IMR-90 (cell line): ENCODE measurements at regions not wholly inside any gene's neighbourhood (a gene's known extent, or its start where the extent isn't known, plus 50 kb on each side); places are given as distances from the start of the nearest gene placed in this dataset.

ENCODE experiments used
- ATAC-seq: fragments of 200-7000 bp; cut with Tn5 transposase; 2 replicates; pipeline ENCODE4 v1.9.1; 2020; ENCODE audit warnings: low read depth, mild to moderate bottlenecking, moderate library complexity
- BruUV-seq: library from RNA; stranded (reverse); fragments of 400-500 nt; replicated peaks from 2 replicates; lab custom pipeline; 2021; lab: Mats Ljungman, UMichigan
- CTCF ChIA-PET: fragments of 300-600 bp; formaldehyde crosslinking; extraction: SDS; loops from one replicate; lab custom pipeline; 2021; ENCODE audit warnings: antibody characterized with exemption; lab: Yijun Ruan, JAX
- POLR2A ChIA-PET: fragments of 300-600 bp; sonication (Branson Sonifier 250); formaldehyde crosslinking; loops from one replicate; lab custom pipeline; 2022; ENCODE audit warnings: antibody characterized with exemption; ENCODE audit not compliant: unreplicated experiment; lab: Charles Lee
- DNase-seq: peaks from one replicate; pipeline ENCODE4 v3.0.0; 2013
- H2AFZ ChIP-seq: replicated peaks from 2 replicates; pipeline ENCODE3; 2013; ENCODE audit warnings: low read length, mild to moderate bottlenecking; ENCODE audit not compliant: poor library complexity
- H2AK5ac ChIP-seq: 2 replicates; pipeline ENCODE4 v1.6.1; 2013; ENCODE audit warnings: low read depth, low read length, inconsistent platforms
- H2AK9ac ChIP-seq: replicated peaks from 2 replicates; pipeline ENCODE3; 2013; ENCODE audit warnings: mild to moderate bottlenecking, low read depth, low read length, moderate library complexity; ENCODE audit not compliant: poor library complexity
- H2BK120ac ChIP-seq: 2 replicates; pipeline ENCODE4 v1.6.1; 2013; ENCODE audit warnings: low read depth, low read length, inconsistent platforms
- H2BK15ac ChIP-seq: 3 replicates; pipeline ENCODE4 v1.6.1; 2013; ENCODE audit warnings: low read depth, low read length, inconsistent platforms
- H2BK20ac ChIP-seq: 2 replicates; pipeline ENCODE4 v1.6.1; 2013; ENCODE audit warnings: low read depth, mild to moderate bottlenecking, inconsistent platforms, low read length, moderate library complexity
- H2BK5ac ChIP-seq: 2 replicates; pipeline ENCODE4 v1.6.1; 2013; ENCODE audit warnings: mild to moderate bottlenecking, low read depth, low read length, inconsistent platforms; ENCODE audit not compliant: poor library complexity, severe bottlenecking
- H3K14ac ChIP-seq: replicated peaks from 2 replicates; pipeline ENCODE4 v1.6.1; 2013; ENCODE audit warnings: low read depth, low read length, inconsistent platforms
- H3K18ac ChIP-seq: 2 replicates; pipeline ENCODE4 v1.6.1; 2013; ENCODE audit warnings: low read depth, low read length, control low read depth
- H3K23ac ChIP-seq: 2 replicates; pipeline ENCODE4 v1.6.1; 2013; ENCODE audit warnings: low read depth, low read length, inconsistent platforms
- H3K27ac ChIP-seq: 2 replicates; pipeline ENCODE4 v1.5.1; 2013; ENCODE audit warnings: mild to moderate bottlenecking, control low read depth, low read length; ENCODE audit not compliant: insufficient read depth
- H3K27me3 ChIP-seq: 2 replicates; pipeline ENCODE4 v1.6.1; 2013; ENCODE audit warnings: low read length; ENCODE audit not compliant: control insufficient read depth, insufficient read depth
- H3K36me3 ChIP-seq: 2 replicates; pipeline ENCODE4 v1.6.1; 2013; ENCODE audit warnings: low read length, mixed read lengths; ENCODE audit not compliant: control insufficient read depth, insufficient read depth
- H3K4ac ChIP-seq: 2 replicates; pipeline ENCODE4 v1.6.1; 2013; ENCODE audit warnings: low read depth, low read length, inconsistent platforms
- H3K4me1 ChIP-seq: 2 replicates; pipeline ENCODE4 v1.6.1; 2013; ENCODE audit warnings: low read length, mixed read lengths; ENCODE audit not compliant: control insufficient read depth, insufficient read depth
- H3K4me2 ChIP-seq: 2 replicates; pipeline ENCODE4 v1.6.1; 2013; ENCODE audit warnings: low read depth, mild to moderate bottlenecking, control low read depth, low read length, moderate library complexity
- H3K4me3 ChIP-seq: 2 replicates; pipeline ENCODE4 v1.5.1; 2013; ENCODE audit warnings: low read depth, mild to moderate bottlenecking, control low read depth, low read length, moderate library complexity; ENCODE audit not compliant: insufficient read depth
- H3K56ac ChIP-seq: 2 replicates; pipeline ENCODE4 v1.6.1; 2013; ENCODE audit warnings: low read length, inconsistent platforms; ENCODE audit not compliant: insufficient read depth; ENCODE audit errors: extremely low read depth
- H3K79me1 ChIP-seq, 2 experiments: 2 replicates each; pipeline ENCODE4 v1.6.1; 2013; ENCODE audit warnings: low read length in 2 of 2, inconsistent platforms in 1 of 2, low read depth in 1 of 2
- H3K9ac ChIP-seq: 2 replicates; pipeline ENCODE4 v1.6.1; 2013; ENCODE audit warnings: low read depth, low read length, control low read depth
- H3K9me1 ChIP-seq: 2 replicates; pipeline ENCODE4 v1.6.1; 2013; ENCODE audit warnings: low read length, inconsistent platforms; ENCODE audit not compliant: insufficient read depth
- H3K9me3 ChIP-seq: 2 replicates; pipeline ENCODE4 v1.6.1; 2013; ENCODE audit warnings: low read length; ENCODE audit not compliant: control insufficient read depth, insufficient read depth
- H4K20me1 ChIP-seq: 2 replicates; pipeline ENCODE4 v1.6.1; 2013; ENCODE audit warnings: low read length, inconsistent platforms; ENCODE audit not compliant: insufficient read depth
- H4K5ac ChIP-seq: 2 replicates; pipeline ENCODE4 v1.6.1; 2013; ENCODE audit warnings: mild to moderate bottlenecking, low read depth, low read length, control low read depth
- H4K8ac ChIP-seq, 2 experiments: 2 replicates each; pipeline ENCODE4 v1.6.1; 2013; ENCODE audit warnings: low read depth in 2 of 2, low read length in 2 of 2, control low read depth in 1 of 2, inconsistent platforms in 1 of 2
- H4K91ac ChIP-seq: 2 replicates; pipeline ENCODE4 v1.6.1; 2013; ENCODE audit warnings: low read depth, low read length, inconsistent platforms; ENCODE audit not compliant: insufficient read depth
- BHLHE40 ChIP-seq: fragments of 150-350 bp; IDR thresholded peaks from 2 replicates; pipeline ENCODE4 v1.6.1; 2016; ENCODE audit warnings: mild to moderate bottlenecking, low read depth, low read length
- CEBPB ChIP-seq: IDR thresholded peaks from 2 replicates; pipeline ENCODE4 v1.6.1; 2012; ENCODE audit warnings: low read depth, low read length, improper control_type of control experiment
- CHD1 ChIP-seq: IDR thresholded peaks from 2 replicates; pipeline ENCODE4 v1.6.1; 2012; ENCODE audit warnings: low read depth, low read length, improper control_type of control experiment
- MAZ ChIP-seq: IDR thresholded peaks from 2 replicates; pipeline ENCODE4 v1.6.1; 2012; ENCODE audit warnings: low read depth, mild to moderate bottlenecking, low read length, improper control_type of control experiment, moderate library complexity, borderline replicate concordance
- MXI1 ChIP-seq: IDR thresholded peaks from 2 replicates; pipeline ENCODE4 v1.6.1; 2012; ENCODE audit warnings: low read depth, mild to moderate bottlenecking, low read length, moderate library complexity, borderline replicate concordance
- RCOR1 ChIP-seq: IDR thresholded peaks from 2 replicates; pipeline ENCODE4 v1.6.1; 2012; ENCODE audit warnings: mild to moderate bottlenecking, low read length, improper control_type of control experiment; ENCODE audit not compliant: insufficient replicate concordance
- WGBS, 2 experiments: methylation state at CpG; one replicate each; pipeline versions ENCODE4 v1.1.5 to v1.1.7; 2013; ENCODE audit warnings: missing lambda C conversion rate in 2 of 2; ENCODE audit not compliant: insufficient read length in 1 of 2; ENCODE audit errors: extremely low coverage in 2 of 2; 5-methylcytosine and 5-hydroxymethylcytosine counted together
- dilution Hi-C: fragments of 300-500 bp; cut with HindIII; formaldehyde crosslinking; loops from one replicate; pipeline ENCODE4 v1.14.3; 2018; ENCODE audit warnings: low sequenced_read_pairs; ENCODE audit not compliant: unreplicated experiment
- in situ Hi-C: fragments of 300-500 bp; cut with MboI; formaldehyde crosslinking; loops from 3 replicates; pipeline ENCODE4 v1.14.3; 2019; ENCODE audit warnings: low sequenced_read_pairs, inconsistent platforms, mixed read lengths
- intact Hi-C: fragments of 100-400 bp; cut with micrococcal nuclease; formaldehyde crosslinking; loops from 2 replicates; pipeline ENCODE4 v1.10.0; 2022

DNA sequence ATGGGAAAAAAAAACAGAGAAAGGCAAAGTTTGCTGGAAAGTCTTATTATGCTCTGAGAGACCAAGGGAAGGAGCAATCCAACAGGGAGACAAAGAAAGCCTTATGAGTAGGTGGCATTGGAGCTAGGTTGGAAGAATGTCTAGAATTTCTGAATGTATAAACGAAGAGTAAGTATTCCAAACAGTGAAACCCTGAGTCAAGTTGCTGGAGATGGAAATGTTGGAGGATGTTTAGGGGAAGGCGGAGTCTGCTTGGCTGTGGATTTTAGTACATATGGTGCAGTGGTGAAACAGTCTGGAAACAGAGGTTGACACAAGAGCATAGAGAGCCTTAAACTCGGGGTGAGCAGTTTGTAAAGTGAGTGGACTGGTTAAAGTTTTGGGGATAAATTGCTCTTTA, 314.8 kb upstream of the CADM1 start:
- DNase-seq = peak; percentile 61
- Histone ChIP-seq H2AK5ac (no peak overlapping the region), H3K27me3 (no peaks in the 10 kb centered on the region), H2BK20ac (peak overlapping the region; percentile 89), H2BK15ac (no peak overlapping the region), H3K56ac (peak overlapping the region; percentile 42), H3K4ac (peak overlapping the region; percentile 91; the same call in 1 of the 2 replicates), H2AFZ (no peak overlapping the region), H3K79me1 (no peaks in the 10 kb centered on the region), H3K4me1 (peaks cover 5% of the 10 kb centered on the region; the same call in 1 of the 2 replicates), H4K5ac (0 out of 2 replicates have a peak overlapping the region, but pooled peaks have one; percentile 98), H2AK9ac (no peak overlapping the region), H2BK5ac (peak overlapping the region; percentile 47), H3K27ac (peak overlapping the region; percentile 91; the same call in 1 of the 2 replicates), H4K20me1 (no peaks in the 10 kb centered on the region), H3K36me3 (no peaks in the 10 kb centered on the region), H2BK120ac (peak overlapping the region; percentile 93), H3K18ac (peak overlapping the region; percentile 85; the same call in 1 of the 2 replicates), H3K9me1 (no peaks in the 10 kb centered on the region), H3K23ac (0 out of 2 replicates have a peak overlapping the region, but pooled peaks have one; percentile 56), H4K8ac (peak overlapping the region; percentile 43 to 69; a peak in 2 of 4 replicates), H3K9ac (no peak overlapping the region), H4K91ac (peak overlapping the region; percentile 88; the same call in 1 of the 2 replicates), H3K9me3 (peaks cover 2% of the 10 kb centered on the region), H3K4me3 (no peak overlapping the region), H3K14ac (no peak overlapping the region), H3K4me2 (no peak overlapping the region)
- CTCF ChIA-PET = interaction anchor here (0.6 kb wide), 1 partner anchor 47 kb away, joined by 3 read pairs; no protein-coding TSS in a partner anchor
- ATAC-seq = peak; percentile 95
- no peak for TF ChIP-seq RCOR1
- no peak for TF ChIP-seq CHD1
- no peak for TF ChIP-seq CEBPB
- no peak for TF ChIP-seq MXI1
- TF ChIP-seq MAZ = no peak
- TF ChIP-seq BHLHE40 = no peak
- WGBS, 2 experiments = 42% methylated on average over 2 of the region's 3 CpGs; no CpG with 5 or more reads in 1 of the 2 experiments
- dilution Hi-C loops (no loop called here), in situ Hi-C loops (no loop called here), intact Hi-C loops (no loop called here)
- POLR2A ChIA-PET = interaction anchor here (0.6 kb wide), 1 partner anchor 259 kb away, joined by 3 read pairs; no protein-coding TSS in a partner anchor
- no TSS peak for BruUV-seq
